Spleen (tissue), 7 donors: ENCODE measurements at regions not wholly inside any gene's neighbourhood (a gene's known extent, or its start where the extent isn't known, plus 50 kb on each side); places are given as distances from the start of the nearest gene placed in this dataset.
"Not testable (repeated sequence)": the region's sequence is repeated elsewhere in the genome, so short reads cannot be mapped to it uniquely, and the experiment has no call there.

Experiments used
- CTCF ChIP-seq, 11 experiments: fragments of 200-600 bp in 7 of 11; fragments of 450-650 bp in 4 of 11; sonication (generic) in 4 of 11; IDR thresholded peaks in 8 of 11; conservative IDR thresholded peaks in 3 of 11; 1 replicate in 7 of 11; 2 replicates in 4 of 11; pipeline versions ENCODE4 v1.4.0 to v1.8.0; 2016 to 2021; ENCODE audit warnings: antibody characterized with exemption in 11 of 11, inconsistent platforms in 4 of 11, mild to moderate bottlenecking in 1 of 11
- POLR2A ChIP-seq, 3 donors: fragments of 450-650 bp; IDR thresholded peaks; one replicate each; pipeline ENCODE4 v1.5.1; 2017; ENCODE audit warnings: antibody characterized with exemption in 3 of 3, mild to moderate bottlenecking in 1 of 3
- POLR2AphosphoS5 ChIP-seq, 3 donors: sonication (generic); formaldehyde crosslinking; IDR thresholded peaks; one replicate each; pipeline ENCODE4 v1.5.1; 2017; ENCODE audit warnings: antibody characterized with exemption in 3 of 3
- donor health status: DM: no; HTN: no; CAD: no; lungs with moderate emphysema.
- donor health status: DM: no; HTN: no; CAD: no.
- donor health status: DM: no; HTN: no; CAD: no.

GRCh38 chr2:111532682-111533556 is 351.1 kb downstream of the ANAPC1 start:
- TF ChIP-seq POLR2A (IDR thresholded peaks at IDR 0.05); CTCF (IDR thresholded peaks at IDR 0.05 in 8 of 11, conservative IDR thresholded peaks at IDR 0.05 in 3 of 11); POLR2AphosphoS5 (IDR thresholded peaks at IDR 0.05): not testable (repeated sequence)
